Stimulated activated CD8-positive, alpha-beta memory T cell treated with anti-CD3 and anti-CD28 coated beads, Interleukin-15, amount 100 ng/mL, for 1 hour (primary cell): ENCODE measurements at regions not wholly inside any gene's neighbourhood (a gene's known extent, or its start where the extent isn't known, plus 50 kb on each side); places are given as distances from the start of the nearest gene placed in this dataset.
"Not testable (repeated sequence)": the region's sequence is repeated elsewhere in the genome, so short reads cannot be mapped to it uniquely, and the experiment has no call there.

Experiments
- DNase-seq: peaks from one replicate; pipeline ENCODE4 v3.0.0-alpha.2; 2020; ENCODE audit warnings: low read depth

- no peak for DNase-seq
Measured at GRCh38 chr9:28923351-28923750, 1350.1 kb upstream of the C9orf72 start.

- no peak for DNase-seq
Measured at GRCh38 chr9:28925157-28925556, 1351.9 kb upstream of the C9orf72 start.

GRCh38 chr9:28926306-28926705 lies 1353.0 kb upstream of the C9orf72 start:
- DNase-seq = no peak

- no peak for DNase-seq
Measured at GRCh38 chr9:28927691-28928090, 1354.4 kb upstream of the C9orf72 start.

GRCh38 chr9:28929433-28929832 lies 1356.2 kb upstream of the C9orf72 start:
- DNase-seq = no peak

- no peak for DNase-seq
Measured at GRCh38 chr9:28930766-28931165, 1357.5 kb upstream of the C9orf72 start.

- DNase-seq = no peak
Measured at GRCh38 chr9:28934111-28934510, 1360.8 kb upstream of the C9orf72 start.

- DNase-seq = no peak
Measured at GRCh38 chr9:28938981-28939380, 1365.7 kb upstream of the C9orf72 start.

- no peak for DNase-seq
Measured at GRCh38 chr9:28941856-28942255, 1368.6 kb upstream of the C9orf72 start.

GRCh38 chr9:28942941-28943340 lies 1369.7 kb upstream of the C9orf72 start:
- DNase-seq = no peak

- DNase-seq = no peak
Measured at GRCh38 chr9:28946648-28947047, 1373.4 kb upstream of the C9orf72 start.

GRCh38 chr9:28951945-28952344 lies 1378.7 kb upstream of the C9orf72 start:
- DNase-seq = no peak

GRCh38 chr9:28956116-28956880 lies 1383.0 kb upstream of the C9orf72 start:
- DNase-seq = no peak

- no peak for DNase-seq
Measured at GRCh38 chr9:28960602-28961001, 1387.3 kb upstream of the C9orf72 start.

GRCh38 chr9:28961623-28962022 lies 1388.3 kb upstream of the C9orf72 start:
- no peak for DNase-seq

- no peak for DNase-seq
Measured at GRCh38 chr9:28967226-28967625, 1393.9 kb upstream of the C9orf72 start.

- no peak for DNase-seq
Measured at GRCh38 chr9:28970241-28970654, 1397.0 kb upstream of the C9orf72 start.

- no peak for DNase-seq
Measured at GRCh38 chr9:28971881-28972280, 1398.6 kb upstream of the C9orf72 start.

- DNase-seq = no peak
Measured at GRCh38 chr9:28976250-28976649, 1403.0 kb upstream of the C9orf72 start.

GRCh38 chr9:28976684-28977083 lies 1403.4 kb upstream of the C9orf72 start:
- no peak for DNase-seq

GRCh38 chr9:28981129-28981528 lies 1407.8 kb upstream of the C9orf72 start:
- DNase-seq = no peak

GRCh38 chr9:28981711-28982110 lies 1408.4 kb upstream of the C9orf72 start:
- no peak for DNase-seq

GRCh38 chr9:28984016-28984415 lies 1410.7 kb upstream of the C9orf72 start:
- DNase-seq = no peak

- DNase-seq = not testable (repeated sequence)
Measured at GRCh38 chr9:28990009-28990408, 1416.7 kb upstream of the C9orf72 start.
